Upper lobe of left lung (tissue), 6 donors: ENCODE measurements at regions not wholly inside any gene's neighbourhood (a gene's known extent, or its start where the extent isn't known, plus 50 kb on each side); places are given as distances from the start of the nearest gene placed in this dataset.
"Not testable (repeated sequence)": the region's sequence is repeated elsewhere in the genome, so short reads cannot be mapped to it uniquely, and the experiment has no call there.

Experiments used
- ATAC-seq, 2 donors: fragments of 200-7000 bp; cut with Tn5 transposase; one replicate each; pipeline ENCODE4 v1.9.1; 2022; ENCODE audit warnings: mild to moderate bottlenecking in 2 of 2, moderate library complexity in 2 of 2; ENCODE audit not compliant: low FRiP score in 2 of 2
- DNase-seq, 2 donors: peaks; one replicate each; pipeline ENCODE4 v3.0.0-alpha.2; 2019 to 2020
- H3K27ac ChIP-seq, 4 donors: fragments of 200-600 bp; sonication (generic); one replicate each; pipeline ENCODE4 v1.5.1; 2016 to 2019
- H3K27me3 ChIP-seq, 4 donors: fragments of 200-600 bp; sonication (generic); one replicate each; pipeline ENCODE4 v1.5.1; 2017 to 2019
- H3K36me3 ChIP-seq, 4 donors: fragments of 200-600 bp; sonication (generic); one replicate each; pipeline ENCODE4 v1.5.1; 2016 to 2019
- H3K4me1 ChIP-seq, 4 donors: fragments of 200-600 bp; sonication (generic); one replicate each; pipeline ENCODE4 v1.5.1; 2018 to 2019
- H3K4me3 ChIP-seq, 4 donors: fragments of 200-600 bp; sonication (generic); one replicate each; pipeline ENCODE4 v1.5.1; 2017 to 2019; ENCODE audit warnings: mild to moderate bottlenecking in 2 of 4, moderate library complexity in 1 of 4
- H3K9me3 ChIP-seq, 4 donors: fragments of 200-600 bp; sonication (generic); one replicate each; pipeline ENCODE4 v1.5.1; 2018 to 2019
- EP300 ChIP-seq, 4 donors: sonication (generic); formaldehyde crosslinking; IDR thresholded peaks; one replicate each; pipeline ENCODE4 v1.5.1; 2017; ENCODE audit warnings: antibody characterized with exemption in 4 of 4, control low read depth in 2 of 4
- POLR2A ChIP-seq, 4 donors: fragments of 450-650 bp; IDR thresholded peaks; one replicate each; pipeline ENCODE4 v1.5.1; 2016 to 2017; ENCODE audit warnings: antibody characterized with exemption in 4 of 4, mild to moderate bottlenecking in 2 of 4
- POLR2AphosphoS5 ChIP-seq, 2 donors: sonication (generic); formaldehyde crosslinking; IDR thresholded peaks; one replicate each; pipeline ENCODE4 v1.5.1; 2017; ENCODE audit warnings: antibody characterized with exemption in 2 of 2
- WGBS, 2 donors: methylation state at CpG; one replicate each; pipeline ENCODE4 v1.1.5; 2017 to 2018; 5-methylcytosine and 5-hydroxymethylcytosine counted together
- TF ChIP-seq, protein P1 (sequence below), 6 experiments: fragments of 450-650 bp in 4 of 6; fragments of 200-600 bp in 2 of 6; sonication (generic) in 2 of 6; IDR thresholded peaks; one replicate each; pipeline ENCODE4 v1.5.1; 2016 to 2019; ENCODE audit warnings: antibody characterized with exemption in 6 of 6
- donor health status: DM: no; HTN: no; CAD: no; lungs with moderate emphysema.
- donor health status: DM: no; HTN: yes; CAD: no; lungs with severe emphysema.

DNA sequence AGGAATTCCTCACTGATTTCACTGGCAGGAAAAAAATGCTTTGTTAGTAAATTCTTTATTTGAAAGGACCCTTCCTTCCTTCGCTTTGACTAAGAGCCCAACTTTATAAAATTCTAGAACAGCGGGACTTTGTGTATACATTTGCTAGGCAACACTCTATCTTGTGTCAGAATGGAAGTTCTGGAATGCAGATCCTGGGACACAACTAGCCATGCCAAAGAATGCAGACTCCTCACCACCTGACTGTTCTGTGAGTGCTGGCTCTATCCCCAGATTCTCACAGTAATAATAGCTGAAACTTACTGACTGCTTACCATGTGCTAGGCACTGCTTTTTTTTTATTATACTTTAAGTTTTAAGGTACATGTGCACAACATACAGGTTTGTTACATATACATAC, 73.3 kb upstream of the ZDHHC15 start:
- DNase-seq = no peak
- no peak overlapping the region for H3K27ac ChIP-seq
- 43 to 50% methylated on average over 2 of the region's 2 CpGs for whole genome bisulfite sequencing, 2 donors
- H3K4me1 ChIP-seq = no peaks in the 10 kb centered on the region
- H3K27me3 ChIP-seq = no peaks in the 10 kb centered on the region
- TF ChIP-seq POLR2A (IDR thresholded peaks at IDR 0.05) (no peak), EP300 (IDR thresholded peaks at IDR 0.05) (no peak), POLR2AphosphoS5 (IDR thresholded peaks at IDR 0.05) (no peak)
- TF ChIP-seq, protein P1, sequence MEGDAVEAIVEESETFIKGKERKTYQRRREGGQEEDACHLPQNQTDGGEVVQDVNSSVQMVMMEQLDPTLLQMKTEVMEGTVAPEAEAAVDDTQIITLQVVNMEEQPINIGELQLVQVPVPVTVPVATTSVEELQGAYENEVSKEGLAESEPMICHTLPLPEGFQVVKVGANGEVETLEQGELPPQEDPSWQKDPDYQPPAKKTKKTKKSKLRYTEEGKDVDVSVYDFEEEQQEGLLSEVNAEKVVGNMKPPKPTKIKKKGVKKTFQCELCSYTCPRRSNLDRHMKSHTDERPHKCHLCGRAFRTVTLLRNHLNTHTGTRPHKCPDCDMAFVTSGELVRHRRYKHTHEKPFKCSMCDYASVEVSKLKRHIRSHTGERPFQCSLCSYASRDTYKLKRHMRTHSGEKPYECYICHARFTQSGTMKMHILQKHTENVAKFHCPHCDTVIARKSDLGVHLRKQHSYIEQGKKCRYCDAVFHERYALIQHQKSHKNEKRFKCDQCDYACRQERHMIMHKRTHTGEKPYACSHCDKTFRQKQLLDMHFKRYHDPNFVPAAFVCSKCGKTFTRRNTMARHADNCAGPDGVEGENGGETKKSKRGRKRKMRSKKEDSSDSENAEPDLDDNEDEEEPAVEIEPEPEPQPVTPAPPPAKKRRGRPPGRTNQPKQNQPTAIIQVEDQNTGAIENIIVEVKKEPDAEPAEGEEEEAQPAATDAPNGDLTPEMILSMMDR (IDR thresholded peaks at IDR 0.05) = no peak
- no peaks in the 10 kb centered on the region for H3K36me3 ChIP-seq
- H3K9me3 ChIP-seq = no peaks in the 10 kb centered on the region
- H3K4me3 ChIP-seq = no peak overlapping the region
- peak in 1 of 2 donors; percentile 46 for ATAC-seq

DNA sequence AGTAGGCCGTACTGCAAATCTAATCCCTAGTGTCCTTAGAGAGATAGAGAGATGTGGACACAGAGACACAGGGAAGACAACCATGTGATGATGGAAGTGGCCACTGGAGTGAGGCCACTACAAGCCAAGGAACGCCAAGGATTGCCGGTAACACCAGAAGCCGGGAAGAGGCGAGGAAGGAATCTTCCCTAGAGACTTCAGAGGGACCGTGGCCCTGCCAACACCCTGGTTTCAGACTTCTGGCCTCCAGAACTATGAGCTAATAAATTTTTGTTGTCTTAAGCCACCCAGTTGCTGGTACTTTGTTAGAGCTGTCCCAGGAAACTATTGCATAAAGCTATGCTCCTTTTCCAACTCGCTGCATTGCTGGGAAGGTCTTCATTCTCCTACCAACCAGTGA, 70.3 kb upstream of the ZDHHC15 start:
- not testable (repeated sequence) for H3K4me1 ChIP-seq, H3K27me3 ChIP-seq, H3K4me3 ChIP-seq, H3K36me3 ChIP-seq, ATAC-seq, DNase-seq, H3K27ac ChIP-seq, H3K9me3 ChIP-seq
- WGBS, 2 donors = 83 to 84% methylated on average over 3 to 7 of the region's 7 CpGs

DNA sequence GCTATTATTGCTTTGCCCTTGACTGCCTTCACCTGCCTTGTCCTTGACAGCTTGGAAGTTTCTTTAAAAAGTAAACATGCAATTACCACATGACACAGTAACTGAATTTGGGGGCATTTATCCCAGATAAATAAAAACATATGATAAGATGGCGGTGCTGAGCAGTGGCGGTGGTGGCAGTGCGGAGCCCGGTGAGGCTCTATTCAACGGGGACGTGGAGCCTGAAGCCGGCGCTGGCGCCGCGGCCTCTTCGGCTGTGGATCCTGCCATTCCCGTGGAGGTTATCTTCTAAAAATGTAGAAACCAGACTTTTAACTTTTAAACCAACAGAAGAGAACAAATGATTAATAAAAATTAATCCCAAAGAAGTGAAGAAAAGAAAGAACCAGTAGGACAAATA, 59.7 kb upstream of the ZDHHC15 start:
- TF ChIP-seq POLR2A (IDR thresholded peaks at IDR 0.05) (no peak), POLR2AphosphoS5 (IDR thresholded peaks at IDR 0.05) (no peak), EP300 (IDR thresholded peaks at IDR 0.05) (no peak)
- TF ChIP-seq, protein P1 (IDR thresholded peaks at IDR 0.05) = no peak
- WGBS, 2 donors = 87 to 93% methylated on average over 13 of the region's 13 CpGs
- Histone ChIP-seq H3K27me3 (no peaks in the 10 kb centered on the region), H3K9me3 (no peaks in the 10 kb centered on the region), H3K36me3 (no peaks in the 10 kb centered on the region), H3K4me1 (no peaks in the 10 kb centered on the region), H3K4me3 (no peak overlapping the region), H3K27ac (no peak overlapping the region)
- ATAC-seq (no peak), DNase-seq (peak in 1 of 2 donors; percentile 35)
